Heart left ventricle (tissue), 13 donors: ENCODE measurements at regions not wholly inside any gene's neighbourhood (a gene's known extent, or its start where the extent isn't known, plus 50 kb on each side); places are given as distances from the start of the nearest gene placed in this dataset.

Source experiments
- POLR2A ChIP-seq, 2 donors: fragments of 450-650 bp; IDR thresholded peaks; one replicate each; pipeline ENCODE4 v1.6.1; 2017; ENCODE audit warnings: antibody characterized with exemption in 2 of 2, mild to moderate bottlenecking in 2 of 2, moderate library complexity in 2 of 2
- TF ChIP-seq, protein P1 (sequence below), 12 donors: fragments of 200-600 bp; sonication (generic) in 4 of 12; IDR thresholded peaks; one replicate each; pipeline versions ENCODE4 v1.5.0 to v1.8.0; 2018 to 2022; ENCODE audit warnings: antibody characterized with exemption in 12 of 12, mild to moderate bottlenecking in 5 of 12
- donor health status: ischemic (EF 13 %, LVEDD 7.1; RV severe dilation, severe dysfunction).
- donor health status: DM: no; HTN: yes; CAD: no.
- donor health status: DM: no; HTN: no; CAD: no.
- donor health status: ischemic (EF 25% LVEDD 6.9; RV normal size, moderate dysfunction).
- donor health status: ischemic (EF 25% LVEDD 5.7; RV mildly dilated, moderate dysfunction).
- donor health status: ischemic (EF 35%, LVEDD 5.7; RV mildly dilated, moderate dysfunction).
- donor health status: nonischemic (EF 11% LVEDD 7.7; RV severe dilation, severe dysfunction).
- donor health status: DM: yes; HTN: yes; CAD: no.
- donor health status: PGD.
- donor health status: ischemic (EF 29% LVEDD 5.4; RV normal size, mild dysfunction).
- donor health status: nonischemic (EF 23%, LVEDD 6.1; RV moderate dilation, normal function).

DNA sequence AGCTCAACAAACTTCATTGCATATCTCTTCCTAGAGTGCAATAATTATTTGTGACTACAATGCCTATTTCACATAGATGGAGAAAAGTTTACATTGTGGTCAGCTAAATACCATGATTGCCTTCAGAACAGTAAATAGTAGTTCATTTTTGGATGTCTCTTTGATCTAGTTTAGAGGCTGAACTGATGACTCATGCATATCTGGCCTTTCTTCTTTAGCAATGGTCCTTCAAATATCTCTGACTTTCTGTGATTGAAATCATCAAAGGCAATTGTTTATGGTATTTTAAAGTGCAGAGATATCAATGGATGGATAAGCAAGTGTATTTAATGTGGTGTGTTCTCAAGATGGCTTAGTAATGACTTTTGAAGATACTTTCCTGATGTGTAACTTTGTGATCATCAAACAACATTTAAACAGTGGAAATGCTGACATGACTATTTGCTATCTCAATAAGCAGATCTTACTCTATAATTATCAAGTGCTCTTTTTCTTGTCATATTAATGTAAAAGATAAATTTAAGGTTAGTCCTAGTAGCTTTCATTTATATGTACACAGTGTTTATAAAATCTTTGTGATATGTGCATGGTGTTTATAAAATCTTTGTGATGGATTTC is 523.7 kb upstream of the SLC35B3 start:
- TF ChIP-seq, protein P1, sequence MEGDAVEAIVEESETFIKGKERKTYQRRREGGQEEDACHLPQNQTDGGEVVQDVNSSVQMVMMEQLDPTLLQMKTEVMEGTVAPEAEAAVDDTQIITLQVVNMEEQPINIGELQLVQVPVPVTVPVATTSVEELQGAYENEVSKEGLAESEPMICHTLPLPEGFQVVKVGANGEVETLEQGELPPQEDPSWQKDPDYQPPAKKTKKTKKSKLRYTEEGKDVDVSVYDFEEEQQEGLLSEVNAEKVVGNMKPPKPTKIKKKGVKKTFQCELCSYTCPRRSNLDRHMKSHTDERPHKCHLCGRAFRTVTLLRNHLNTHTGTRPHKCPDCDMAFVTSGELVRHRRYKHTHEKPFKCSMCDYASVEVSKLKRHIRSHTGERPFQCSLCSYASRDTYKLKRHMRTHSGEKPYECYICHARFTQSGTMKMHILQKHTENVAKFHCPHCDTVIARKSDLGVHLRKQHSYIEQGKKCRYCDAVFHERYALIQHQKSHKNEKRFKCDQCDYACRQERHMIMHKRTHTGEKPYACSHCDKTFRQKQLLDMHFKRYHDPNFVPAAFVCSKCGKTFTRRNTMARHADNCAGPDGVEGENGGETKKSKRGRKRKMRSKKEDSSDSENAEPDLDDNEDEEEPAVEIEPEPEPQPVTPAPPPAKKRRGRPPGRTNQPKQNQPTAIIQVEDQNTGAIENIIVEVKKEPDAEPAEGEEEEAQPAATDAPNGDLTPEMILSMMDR (IDR thresholded peaks at IDR 0.05): no peak
- TF ChIP-seq POLR2A (IDR thresholded peaks at IDR 0.05): no peak
